IMR-90 (cell line): ENCODE measurements at regions not wholly inside any gene's neighbourhood (a gene's known extent, or its start where the extent isn't known, plus 50 kb on each side); places are given as distances from the start of the nearest gene placed in this dataset.

ENCODE experiments used
- ATAC-seq: fragments of 200-7000 bp; cut with Tn5 transposase; 2 replicates; pipeline ENCODE4 v1.9.1; 2020; ENCODE audit warnings: low read depth, mild to moderate bottlenecking, moderate library complexity
- BruUV-seq: library from RNA; stranded (reverse); fragments of 400-500 nt; replicated peaks from 2 replicates; lab custom pipeline; 2021; lab: Mats Ljungman, UMichigan
- CTCF ChIA-PET: fragments of 300-600 bp; formaldehyde crosslinking; extraction: SDS; loops from one replicate; lab custom pipeline; 2021; ENCODE audit warnings: antibody characterized with exemption; lab: Yijun Ruan, JAX
- POLR2A ChIA-PET: fragments of 300-600 bp; sonication (Branson Sonifier 250); formaldehyde crosslinking; loops from one replicate; lab custom pipeline; 2022; ENCODE audit warnings: antibody characterized with exemption; ENCODE audit not compliant: unreplicated experiment; lab: Charles Lee
- DNase-seq: peaks from one replicate; pipeline ENCODE4 v3.0.0; 2013
- H2AFZ ChIP-seq: replicated peaks from 2 replicates; pipeline ENCODE3; 2013; ENCODE audit warnings: low read length, mild to moderate bottlenecking; ENCODE audit not compliant: poor library complexity
- H2AK5ac ChIP-seq: 2 replicates; pipeline ENCODE4 v1.6.1; 2013; ENCODE audit warnings: low read depth, low read length, inconsistent platforms
- H2AK9ac ChIP-seq: replicated peaks from 2 replicates; pipeline ENCODE3; 2013; ENCODE audit warnings: mild to moderate bottlenecking, low read depth, low read length, moderate library complexity; ENCODE audit not compliant: poor library complexity
- H2BK120ac ChIP-seq: 2 replicates; pipeline ENCODE4 v1.6.1; 2013; ENCODE audit warnings: low read depth, low read length, inconsistent platforms
- H2BK15ac ChIP-seq: 3 replicates; pipeline ENCODE4 v1.6.1; 2013; ENCODE audit warnings: low read depth, low read length, inconsistent platforms
- H2BK20ac ChIP-seq: 2 replicates; pipeline ENCODE4 v1.6.1; 2013; ENCODE audit warnings: low read depth, mild to moderate bottlenecking, inconsistent platforms, low read length, moderate library complexity
- H2BK5ac ChIP-seq: 2 replicates; pipeline ENCODE4 v1.6.1; 2013; ENCODE audit warnings: mild to moderate bottlenecking, low read depth, low read length, inconsistent platforms; ENCODE audit not compliant: poor library complexity, severe bottlenecking
- H3K14ac ChIP-seq: replicated peaks from 2 replicates; pipeline ENCODE4 v1.6.1; 2013; ENCODE audit warnings: low read depth, low read length, inconsistent platforms
- H3K18ac ChIP-seq: 2 replicates; pipeline ENCODE4 v1.6.1; 2013; ENCODE audit warnings: low read depth, low read length, control low read depth
- H3K23ac ChIP-seq: 2 replicates; pipeline ENCODE4 v1.6.1; 2013; ENCODE audit warnings: low read depth, low read length, inconsistent platforms
- H3K27ac ChIP-seq: 2 replicates; pipeline ENCODE4 v1.5.1; 2013; ENCODE audit warnings: mild to moderate bottlenecking, control low read depth, low read length; ENCODE audit not compliant: insufficient read depth
- H3K27me3 ChIP-seq: 2 replicates; pipeline ENCODE4 v1.6.1; 2013; ENCODE audit warnings: low read length; ENCODE audit not compliant: control insufficient read depth, insufficient read depth
- H3K36me3 ChIP-seq: 2 replicates; pipeline ENCODE4 v1.6.1; 2013; ENCODE audit warnings: low read length, mixed read lengths; ENCODE audit not compliant: control insufficient read depth, insufficient read depth
- H3K4ac ChIP-seq: 2 replicates; pipeline ENCODE4 v1.6.1; 2013; ENCODE audit warnings: low read depth, low read length, inconsistent platforms
- H3K4me1 ChIP-seq: 2 replicates; pipeline ENCODE4 v1.6.1; 2013; ENCODE audit warnings: low read length, mixed read lengths; ENCODE audit not compliant: control insufficient read depth, insufficient read depth
- H3K4me2 ChIP-seq: 2 replicates; pipeline ENCODE4 v1.6.1; 2013; ENCODE audit warnings: low read depth, mild to moderate bottlenecking, control low read depth, low read length, moderate library complexity
- H3K4me3 ChIP-seq: 2 replicates; pipeline ENCODE4 v1.5.1; 2013; ENCODE audit warnings: low read depth, mild to moderate bottlenecking, control low read depth, low read length, moderate library complexity; ENCODE audit not compliant: insufficient read depth
- H3K56ac ChIP-seq: 2 replicates; pipeline ENCODE4 v1.6.1; 2013; ENCODE audit warnings: low read length, inconsistent platforms; ENCODE audit not compliant: insufficient read depth; ENCODE audit errors: extremely low read depth
- H3K79me1 ChIP-seq, 2 experiments: 2 replicates each; pipeline ENCODE4 v1.6.1; 2013; ENCODE audit warnings: low read length in 2 of 2, inconsistent platforms in 1 of 2, low read depth in 1 of 2
- H3K9ac ChIP-seq: 2 replicates; pipeline ENCODE4 v1.6.1; 2013; ENCODE audit warnings: low read depth, low read length, control low read depth
- H3K9me1 ChIP-seq: 2 replicates; pipeline ENCODE4 v1.6.1; 2013; ENCODE audit warnings: low read length, inconsistent platforms; ENCODE audit not compliant: insufficient read depth
- H3K9me3 ChIP-seq: 2 replicates; pipeline ENCODE4 v1.6.1; 2013; ENCODE audit warnings: low read length; ENCODE audit not compliant: control insufficient read depth, insufficient read depth
- H4K20me1 ChIP-seq: 2 replicates; pipeline ENCODE4 v1.6.1; 2013; ENCODE audit warnings: low read length, inconsistent platforms; ENCODE audit not compliant: insufficient read depth
- H4K5ac ChIP-seq: 2 replicates; pipeline ENCODE4 v1.6.1; 2013; ENCODE audit warnings: mild to moderate bottlenecking, low read depth, low read length, control low read depth
- H4K8ac ChIP-seq, 2 experiments: 2 replicates each; pipeline ENCODE4 v1.6.1; 2013; ENCODE audit warnings: low read depth in 2 of 2, low read length in 2 of 2, control low read depth in 1 of 2, inconsistent platforms in 1 of 2
- H4K91ac ChIP-seq: 2 replicates; pipeline ENCODE4 v1.6.1; 2013; ENCODE audit warnings: low read depth, low read length, inconsistent platforms; ENCODE audit not compliant: insufficient read depth
- MAFK ChIP-seq: IDR thresholded peaks from 2 replicates; pipeline ENCODE4 v1.6.1; 2012; ENCODE audit warnings: low read depth, low read length, improper control_type of control experiment
- POLR2A ChIP-seq: IDR thresholded peaks from 2 replicates; pipeline ENCODE4 v1.6.1; 2012; ENCODE audit warnings: mild to moderate bottlenecking, low read depth, low read length
- RAD21 ChIP-seq: IDR thresholded peaks from 2 replicates; pipeline ENCODE4 v1.6.1; 2012; ENCODE audit warnings: low read length, improper control_type of control experiment
- WGBS, 2 experiments: methylation state at CpG; one replicate each; pipeline versions ENCODE4 v1.1.5 to v1.1.7; 2013; ENCODE audit warnings: missing lambda C conversion rate in 2 of 2; ENCODE audit not compliant: insufficient read length in 1 of 2; ENCODE audit errors: extremely low coverage in 2 of 2; 5-methylcytosine and 5-hydroxymethylcytosine counted together
- dilution Hi-C: fragments of 300-500 bp; cut with HindIII; formaldehyde crosslinking; loops from one replicate; pipeline ENCODE4 v1.14.3; 2018; ENCODE audit warnings: low sequenced_read_pairs; ENCODE audit not compliant: unreplicated experiment
- in situ Hi-C: fragments of 300-500 bp; cut with MboI; formaldehyde crosslinking; loops from 3 replicates; pipeline ENCODE4 v1.14.3; 2019; ENCODE audit warnings: low sequenced_read_pairs, inconsistent platforms, mixed read lengths
- intact Hi-C: fragments of 100-400 bp; cut with micrococcal nuclease; formaldehyde crosslinking; loops from 2 replicates; pipeline ENCODE4 v1.10.0; 2022

- Histone ChIP-seq H3K18ac (no peak overlapping the region), H3K9me3 (no peaks in the 10 kb centered on the region), H4K8ac (no peak overlapping the region), H3K23ac (no peak overlapping the region), H4K5ac (no peak overlapping the region), H3K27me3 (peaks cover 6% of the 10 kb centered on the region), H2BK120ac (no peak overlapping the region), H2BK20ac (no peak overlapping the region), H3K4me3 (no peak overlapping the region), H3K27ac (no peak overlapping the region), H3K4ac (no peak overlapping the region), H4K91ac (no peak overlapping the region), H3K56ac (no peak overlapping the region), H2BK15ac (no peak overlapping the region), H2AK5ac (no peak overlapping the region), H3K4me1 (no peaks in the 10 kb centered on the region), H3K9ac (no peak overlapping the region), H2AK9ac (no peak overlapping the region), H3K14ac (no peak overlapping the region), H4K20me1 (no peaks in the 10 kb centered on the region), H2BK5ac (no peak overlapping the region), H3K36me3 (no peaks in the 10 kb centered on the region), H3K4me2 (no peak overlapping the region), H3K9me1 (no peaks in the 10 kb centered on the region), H2AFZ (no peak overlapping the region), H3K79me1 (no peaks in the 10 kb centered on the region)
- WGBS, 2 experiments = no CpG with 5 or more reads among the region's 12 CpGs
- ATAC-seq = no peak
- ChIA-PET CTCF (no interaction called here), POLR2A (no interaction called here)
- BruUV-seq = no TSS peak
- TF ChIP-seq MAFK (no peak), RAD21 (no peak), POLR2A (no peak)
- in situ Hi-C loops = no loop called here
- no peak for DNase-seq
- intact Hi-C loops = loop anchor here (5.0 to 10.0 kb wide), 2 partner anchors 715 to 1963 kb away; no protein-coding TSS in a partner anchor
- dilution Hi-C loops = no loop called here
Observed at GRCh38 chr10:52889611-52890010, 117.0 kb upstream of the MBL2 start.
